ENCODE measurements at regions not wholly inside any gene's neighbourhood (a gene's known extent, or its start where the extent isn't known, plus 50 kb on each side); places are given as distances from the start of the nearest gene placed in this dataset.

GRCh38 chr16:26614237-26614841 is 452.4 kb upstream of the C16orf82 start:
- no peak for TF ChIP-seq CTCF (IDR thresholded peaks at IDR 0.05; ENCODE audit: low read depth, low read length)
- TF ChIP-seq EZH2phosphoT487 (IDR thresholded peaks at IDR 0.05; ENCODE audit: low read depth), result no peak

All from OCI-LY3 (cell line).